ENCODE measurements at regions not wholly inside any gene's neighbourhood (a gene's known extent, or its start where the extent isn't known, plus 50 kb on each side); places are given as distances from the start of the nearest gene placed in this dataset.
"Not testable (repeated sequence)": the region's sequence is repeated elsewhere in the genome, so short reads cannot be mapped to it uniquely, and the experiment has no call there.

GRCh38 chr4:112003231-112003907 lies 141.9 kb upstream of the FAM241A start:
- no peak overlapping the region for H3K4me3 Mint-ChIP-seq

GRCh38 chr4:112005027-112005426 lies 140.2 kb upstream of the FAM241A start:
- no peaks in the 10 kb centered on the region for H3K36me3 Mint-ChIP-seq
- H3K27ac Mint-ChIP-seq = no peak overlapping the region
- H3K9me3 Mint-ChIP-seq = no peaks in the 10 kb centered on the region
- H3K4me1 Mint-ChIP-seq = no peaks in the 10 kb centered on the region
- DNase-seq = no peak
- H3K27me3 Mint-ChIP-seq (ENCODE audit: low read depth in 3 of 3) = no peaks in the 10 kb centered on the region
- H3K4me3 Mint-ChIP-seq = no peak overlapping the region

More at GRCh38 chr4:112003231-112003907, 141.9 kb upstream of the FAM241A start:
- H3K9me3 Mint-ChIP-seq = peaks cover 0 to 7% (median 0%) of the 10 kb centered on the region in 6 donors
- no peak for DNase-seq
- H3K4me1 Mint-ChIP-seq = no peaks in the 10 kb centered on the region
- peaks cover 0 to 2% (median 0%) of the 10 kb centered on the region in 3 donors for H3K27me3 Mint-ChIP-seq (ENCODE audit: low read depth in 3 of 3)
- no peak overlapping the region for H3K27ac Mint-ChIP-seq
- H3K36me3 Mint-ChIP-seq = peaks cover 0 to 4% (median 0%) of the 10 kb centered on the region in 3 donors

GRCh38 chr4:112007391-112007790 lies 137.9 kb upstream of the FAM241A start:
- no peak overlapping the region for H3K27ac Mint-ChIP-seq
- peaks cover 0 to 2% (median 0%) of the 10 kb centered on the region in 6 donors for H3K9me3 Mint-ChIP-seq
- H3K4me1 Mint-ChIP-seq = no peaks in the 10 kb centered on the region
- no peak overlapping the region for H3K4me3 Mint-ChIP-seq
- no peak for DNase-seq
- peaks cover 0 to 2% (median 0%) of the 10 kb centered on the region in 3 donors for H3K27me3 Mint-ChIP-seq (ENCODE audit: low read depth in 3 of 3)
- H3K36me3 Mint-ChIP-seq = no peaks in the 10 kb centered on the region

GRCh38 chr4:112015960-112016359 lies 129.3 kb upstream of the FAM241A start:
- peaks cover 0 to 2% (median under 1%) of the 10 kb centered on the region in 6 donors for H3K9me3 Mint-ChIP-seq
- no peak overlapping the region for H3K27ac Mint-ChIP-seq
- H3K4me1 Mint-ChIP-seq = no peaks in the 10 kb centered on the region

DNA sequence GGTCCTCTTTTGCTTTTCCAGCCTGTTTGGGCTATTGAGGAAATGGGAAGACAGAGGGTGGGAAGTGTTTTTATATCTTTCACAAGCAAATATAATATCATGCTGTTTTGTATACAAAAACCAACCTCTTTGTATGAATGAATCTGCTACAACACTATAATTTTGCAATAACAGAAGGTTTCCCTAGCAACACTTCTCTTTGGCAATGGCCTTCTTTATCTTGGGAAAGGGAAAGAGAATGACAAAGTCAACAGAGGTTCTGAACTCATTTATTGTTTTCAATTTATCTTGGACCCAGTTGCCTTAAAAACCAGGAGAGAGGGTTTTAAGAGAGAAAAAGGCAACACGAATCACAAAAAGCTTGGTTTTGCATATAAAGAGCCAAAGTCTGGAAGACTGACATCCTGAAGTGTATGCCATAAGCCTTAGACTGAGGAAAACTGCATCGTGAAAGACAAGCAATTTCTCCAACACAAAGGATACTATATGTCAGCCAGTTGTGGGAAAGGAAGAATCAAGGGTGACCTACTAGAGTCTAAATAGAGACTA lies 121.8 kb upstream of the FAM241A start:
- peaks cover 0 to 6% (median 4%) of the 10 kb centered on the region in 3 donors for H3K27me3 Mint-ChIP-seq (ENCODE audit: low read depth in 3 of 3)
- no peak overlapping the region for H3K4me3 Mint-ChIP-seq
- H3K36me3 Mint-ChIP-seq = no peaks in the 10 kb centered on the region
- no peak for DNase-seq
- no peak overlapping the region for H3K27ac Mint-ChIP-seq
- peaks cover 0 to 5% (median 0%) of the 10 kb centered on the region in 6 donors for H3K9me3 Mint-ChIP-seq
- H3K4me1 Mint-ChIP-seq = no peaks in the 10 kb centered on the region

More at GRCh38 chr4:112015960-112016359, 129.3 kb upstream of the FAM241A start:
- H3K36me3 Mint-ChIP-seq = no peaks in the 10 kb centered on the region
- H3K4me3 Mint-ChIP-seq = no peak overlapping the region
- H3K27me3 Mint-ChIP-seq (ENCODE audit: low read depth in 3 of 3) = peaks cover 3 to 5% (median 4%) of the 10 kb centered on the region in 3 donors
- no peak for DNase-seq

GRCh38 chr4:112026058-112026457 lies 119.2 kb upstream of the FAM241A start:
- no peak overlapping the region for H3K4me3 Mint-ChIP-seq
- no peak for DNase-seq
- H3K27ac Mint-ChIP-seq = no peak overlapping the region
- H3K36me3 Mint-ChIP-seq = no peaks in the 10 kb centered on the region
- peaks cover 2 to 4% (median 2%) of the 10 kb centered on the region in 3 donors for H3K27me3 Mint-ChIP-seq (ENCODE audit: low read depth in 3 of 3)
- peaks cover 0 to 3% (median 0%) of the 10 kb centered on the region in 6 donors for H3K9me3 Mint-ChIP-seq
- H3K4me1 Mint-ChIP-seq = no peaks in the 10 kb centered on the region

GRCh38 chr4:112029771-112030171 lies 115.5 kb upstream of the FAM241A start:
- H3K27me3 Mint-ChIP-seq (ENCODE audit: low read depth in 3 of 3) = peaks cover 3 to 4% (median 4%) of the 10 kb centered on the region in 3 donors
- no peaks in the 10 kb centered on the region for H3K4me1 Mint-ChIP-seq
- H3K4me3 Mint-ChIP-seq = no peak overlapping the region
- H3K36me3 Mint-ChIP-seq = no peaks in the 10 kb centered on the region
- H3K27ac Mint-ChIP-seq = no peak overlapping the region
- peaks cover 0 to 3% (median 0%) of the 10 kb centered on the region in 6 donors for H3K9me3 Mint-ChIP-seq
- DNase-seq = no peak

- no peak overlapping the region for H3K4me3 Mint-ChIP-seq
- peaks cover 0 to 3% (median 0%) of the 10 kb centered on the region in 6 donors for H3K9me3 Mint-ChIP-seq
- no peaks in the 10 kb centered on the region for H3K36me3 Mint-ChIP-seq
- H3K4me1 Mint-ChIP-seq = no peaks in the 10 kb centered on the region
- no peak overlapping the region for H3K27ac Mint-ChIP-seq
- DNase-seq = no peak
- peaks cover 2 to 4% (median 3%) of the 10 kb centered on the region in 3 donors for H3K27me3 Mint-ChIP-seq (ENCODE audit: low read depth in 3 of 3)
Measured at GRCh38 chr4:112031712-112032328, 113.4 kb upstream of the FAM241A start.

DNA sequence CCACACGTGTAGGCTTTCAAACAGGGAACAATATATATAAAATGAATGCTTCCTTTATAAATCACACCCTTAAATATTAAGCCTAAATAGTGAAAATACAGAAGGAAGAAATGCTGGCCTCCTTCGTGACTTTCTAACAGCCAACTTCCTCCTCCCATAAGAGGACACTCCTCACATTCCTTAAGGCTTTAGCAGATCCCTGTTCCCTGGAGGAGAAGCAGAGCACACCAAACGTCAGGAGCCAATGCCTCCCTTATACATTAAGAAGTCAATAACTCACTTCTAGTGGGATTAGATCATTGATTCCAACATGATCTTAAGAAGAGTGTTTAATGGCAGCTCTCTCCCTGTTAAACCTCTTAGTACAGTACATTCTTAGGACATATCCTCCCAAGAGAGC lies 108.4 kb upstream of the FAM241A start:
- DNase-seq = no peak
- peaks cover 0 to 3% (median 0%) of the 10 kb centered on the region in 6 donors for H3K9me3 Mint-ChIP-seq
- H3K36me3 Mint-ChIP-seq = no peaks in the 10 kb centered on the region
- H3K27me3 Mint-ChIP-seq (ENCODE audit: low read depth in 3 of 3) = peaks cover 0 to 2% (median 0%) of the 10 kb centered on the region in 3 donors
- no peak overlapping the region for H3K27ac Mint-ChIP-seq
- no peak overlapping the region for H3K4me3 Mint-ChIP-seq
- H3K4me1 Mint-ChIP-seq = no peaks in the 10 kb centered on the region

- no peak overlapping the region for H3K27ac Mint-ChIP-seq
- H3K9me3 Mint-ChIP-seq = peaks cover 0 to 3% (median 0%) of the 10 kb centered on the region in 6 donors
- peaks cover 0 to 2% (median 0%) of the 10 kb centered on the region in 3 donors for H3K27me3 Mint-ChIP-seq (ENCODE audit: low read depth in 3 of 3)
- DNase-seq = no peak
- no peak overlapping the region for H3K4me3 Mint-ChIP-seq
- no peaks in the 10 kb centered on the region for H3K4me1 Mint-ChIP-seq
- no peaks in the 10 kb centered on the region for H3K36me3 Mint-ChIP-seq
Measured at GRCh38 chr4:112038861-112039260, 106.4 kb upstream of the FAM241A start.

GRCh38 chr4:112049119-112049518 lies 96.1 kb upstream of the FAM241A start:
- not testable (repeated sequence) for H3K4me3 Mint-ChIP-seq; DNase-seq; H3K36me3 Mint-ChIP-seq; H3K9me3 Mint-ChIP-seq; H3K27me3 Mint-ChIP-seq (ENCODE audit: low read depth in 3 of 3); H3K4me1 Mint-ChIP-seq; H3K27ac Mint-ChIP-seq

GRCh38 chr4:112053825-112054350 lies 91.4 kb upstream of the FAM241A start:
- no peaks in the 10 kb centered on the region for H3K4me1 Mint-ChIP-seq
- H3K9me3 Mint-ChIP-seq = no peaks in the 10 kb centered on the region
- no peak for DNase-seq
- H3K27ac Mint-ChIP-seq = no peak overlapping the region
- no peak overlapping the region for H3K4me3 Mint-ChIP-seq
- H3K36me3 Mint-ChIP-seq = no peaks in the 10 kb centered on the region
- H3K27me3 Mint-ChIP-seq (ENCODE audit: low read depth in 3 of 3) = peaks cover 0 to 2% (median 1%) of the 10 kb centered on the region in 3 donors

- no peaks in the 10 kb centered on the region for H3K9me3 Mint-ChIP-seq
- no peaks in the 10 kb centered on the region for H3K36me3 Mint-ChIP-seq
- no peak for DNase-seq
Measured at GRCh38 chr4:112055100-112055499, 90.2 kb upstream of the FAM241A start.

DNA sequence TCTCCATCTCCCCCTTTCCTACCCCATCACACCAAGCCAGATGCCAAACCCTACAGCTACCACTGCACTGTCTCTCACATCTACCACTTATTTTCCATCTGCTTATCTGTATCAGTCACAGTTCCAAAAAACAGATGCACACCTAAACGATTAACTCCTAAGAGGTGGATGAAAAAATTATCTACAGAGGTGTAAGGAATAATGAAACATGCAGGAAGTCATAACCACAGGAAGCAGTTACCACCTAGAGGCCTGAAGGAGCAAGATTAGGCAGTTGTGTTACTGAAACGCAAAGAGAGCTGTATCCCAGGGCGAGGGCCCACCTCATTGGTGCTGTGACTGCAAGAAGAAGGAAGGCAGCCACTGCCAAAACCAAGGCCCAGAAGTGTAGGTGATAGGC lies 87.8 kb upstream of the FAM241A start:
- Mint-ChIP-seq H3K4me1 (no peaks in the 10 kb centered on the region), H3K27me3 (ENCODE audit: low read depth in 3 of 3) (peaks cover 0 to 4% (median 2%) of the 10 kb centered on the region in 3 donors), H3K36me3 (no peaks in the 10 kb centered on the region), H3K9me3 (no peaks in the 10 kb centered on the region), H3K27ac (no peak overlapping the region), H3K4me3 (no peak overlapping the region)
- no peak for DNase-seq

More at GRCh38 chr4:112055100-112055499, 90.2 kb upstream of the FAM241A start:
- Mint-ChIP-seq H3K4me3 (no peak overlapping the region), H3K27me3 (ENCODE audit: low read depth in 3 of 3) (peaks cover 0 to 2% (median 1%) of the 10 kb centered on the region in 3 donors), H3K4me1 (no peaks in the 10 kb centered on the region), H3K27ac (no peak overlapping the region)

All from immature natural killer cell (primary cell).